OCI-LY7 (cell line): ENCODE measurements at regions not wholly inside any gene's neighbourhood (a gene's known extent, or its start where the extent isn't known, plus 50 kb on each side); places are given as distances from the start of the nearest gene placed in this dataset.

ENCODE experiments used
- BruUV-seq: library from RNA; stranded (reverse); fragments of 400-500 nt; replicated peaks from 2 replicates; lab custom pipeline; 2021; lab: Mats Ljungman, UMichigan
- CTCF ChIA-PET: fragments of 300-600 bp; sonication (Branson Sonifier 250); formaldehyde crosslinking; loops from one replicate; lab custom pipeline; 2022; ENCODE audit warnings: antibody characterized with exemption; ENCODE audit not compliant: unreplicated experiment; lab: Charles Lee
- POLR2A ChIA-PET: fragments of 300-600 bp; sonication (Branson Sonifier 250); formaldehyde crosslinking; loops from one replicate; lab custom pipeline; 2022; ENCODE audit warnings: antibody characterized with exemption; lab: Charles Lee
- DNase-seq: peaks from one replicate; pipeline ENCODE4 v3.0.0-alpha.2; 2015; ENCODE audit warnings: low spot score
- H2AFZ ChIP-seq: fragments of 200-600 bp; sonication (generic), shearing (Covaris generic); 2 replicates; pipeline ENCODE4 v1.6.1; 2014; ENCODE audit warnings: mild to moderate bottlenecking, antibody characterized with exemption, low read length, moderate library complexity
- H3K27ac ChIP-seq: fragments of 200-600 bp; sonication (generic); 2 replicates; pipeline ENCODE4 v1.5.1; 2014; ENCODE audit warnings: mixed run types, low read depth, mild to moderate bottlenecking, moderate library complexity, low read length, inconsistent platforms; ENCODE audit not compliant: poor library complexity, severe bottlenecking
- H3K36me3 ChIP-seq: fragments of 200-600 bp; sonication (generic); 2 replicates; pipeline ENCODE4 v1.6.1; 2014; ENCODE audit warnings: mild to moderate bottlenecking, antibody characterized with exemption, low read length, moderate library complexity, mixed read lengths; ENCODE audit not compliant: insufficient read depth
- H3K4me1 ChIP-seq: fragments of 200-600 bp; sonication (generic); 2 replicates; pipeline ENCODE4 v1.5.1; 2014; ENCODE audit warnings: mild to moderate bottlenecking, low read length; ENCODE audit not compliant: insufficient read depth, poor library complexity, severe bottlenecking
- H3K4me2 ChIP-seq: fragments of 200-600 bp; sonication (generic); 2 replicates; pipeline ENCODE4 v1.6.1; 2014; ENCODE audit warnings: mild to moderate bottlenecking, low read length
- H3K4me3 ChIP-seq: fragments of 200-600 bp; sonication (generic); 2 replicates; pipeline ENCODE4 v1.5.1; 2014; ENCODE audit warnings: mild to moderate bottlenecking, low read depth, low read length; ENCODE audit not compliant: poor library complexity, severe bottlenecking
- H3K79me2 ChIP-seq: fragments of 200-600 bp; sonication (generic); 2 replicates; pipeline ENCODE4 v1.6.1; 2016; ENCODE audit warnings: low read depth, mild to moderate bottlenecking, low read length, moderate library complexity, mixed read lengths; ENCODE audit not compliant: insufficient read depth
- H3K9me2 ChIP-seq: fragments of 200-600 bp; sonication (generic); 2 replicates; pipeline ENCODE4 v1.6.1; 2016; ENCODE audit warnings: mild to moderate bottlenecking, low read length, mixed read lengths; ENCODE audit not compliant: insufficient read depth
- H3K9me3 ChIP-seq: fragments of 200-600 bp; sonication (generic); 2 replicates; pipeline ENCODE4 v1.6.1; 2014; ENCODE audit warnings: mild to moderate bottlenecking, mixed run types, low read length, mixed read lengths
- H4K20me1 ChIP-seq: fragments of 200-600 bp; sonication (generic); 2 replicates; pipeline ENCODE4 v1.6.1; 2014; ENCODE audit warnings: mild to moderate bottlenecking, antibody characterized with exemption, low read length, moderate library complexity, mixed read lengths; ENCODE audit not compliant: insufficient read depth
- CTCF ChIP-seq: fragments of 200-600 bp; sonication (generic); conservative IDR thresholded peaks from 2 replicates; pipeline ENCODE4 v1.5.1; 2014; ENCODE audit warnings: mild to moderate bottlenecking, antibody characterized with exemption, low read length, moderate library complexity, mixed read lengths
- EZH2phosphoT487 ChIP-seq: fragments of 200-600 bp; sonication (generic); IDR thresholded peaks from 2 replicates; pipeline ENCODE4 v1.6.1; 2018; ENCODE audit warnings: low read depth, borderline replicate concordance, mild to moderate bottlenecking, mixed run types, antibody characterized with exemption, low read length, moderate library complexity, mixed read lengths
- intact Hi-C: fragments of 100-400 bp; cut with micrococcal nuclease; formaldehyde crosslinking; loops from one replicate; pipeline ENCODE4 v1.10.0; 2022; ENCODE audit not compliant: unreplicated experiment

- H3K27ac ChIP-seq: no peak overlapping the region
- ChIA-PET CTCF (no interaction called here), POLR2A (interaction anchor here (0.6 to 0.8 kb wide), 2 partner anchors 35 to 1360 kb away, joined by 3 to 4 read pairs; no protein-coding TSS in a partner anchor)
- DNase-seq: no peak
- H3K4me3 ChIP-seq: no peak overlapping the region
- no TSS peak for BruUV-seq
- no peaks in the 10 kb centered on the region for H3K36me3 ChIP-seq
- H3K4me1 ChIP-seq: no peaks in the 10 kb centered on the region
- intact Hi-C loops: no loop called here
- no peaks in the 10 kb centered on the region for H3K79me2 ChIP-seq
- H4K20me1 ChIP-seq: no peaks in the 10 kb centered on the region
- no peak overlapping the region for H2AFZ ChIP-seq
- H3K4me2 ChIP-seq: no peak overlapping the region
- no peaks in the 10 kb centered on the region for H3K9me3 ChIP-seq
- H3K9me2 ChIP-seq: no peaks in the 10 kb centered on the region
- TF ChIP-seq CTCF (no peak), EZH2phosphoT487 (no peak)
Measured at GRCh38 chr6:97658090-97658489, 375.1 kb upstream of the MMS22L start.

GRCh38 chr6:97663252-97663651 lies 380.2 kb upstream of the MMS22L start:
- intact Hi-C loops: no loop called here
- no peak overlapping the region for H2AFZ ChIP-seq
- no peaks in the 10 kb centered on the region for H3K36me3 ChIP-seq
- H3K4me3 ChIP-seq: no peak overlapping the region
- ChIA-PET CTCF (no interaction called here), POLR2A (no interaction called here)
- H3K4me2 ChIP-seq: no peak overlapping the region
- no peak overlapping the region for H3K27ac ChIP-seq
- no peaks in the 10 kb centered on the region for H3K4me1 ChIP-seq
- TF ChIP-seq CTCF: no peak
- no peak for TF ChIP-seq EZH2phosphoT487
- no peaks in the 10 kb centered on the region for H3K9me2 ChIP-seq
- DNase-seq: no peak
- no peaks in the 10 kb centered on the region for H4K20me1 ChIP-seq
- H3K9me3 ChIP-seq: no peaks in the 10 kb centered on the region
- H3K79me2 ChIP-seq: no peaks in the 10 kb centered on the region
- no TSS peak for BruUV-seq

- no peaks in the 10 kb centered on the region for H3K79me2 ChIP-seq
- H4K20me1 ChIP-seq: no peaks in the 10 kb centered on the region
- no peak overlapping the region for H3K4me3 ChIP-seq
- H3K9me2 ChIP-seq: no peaks in the 10 kb centered on the region
- no peak overlapping the region for H3K27ac ChIP-seq
- TF ChIP-seq EZH2phosphoT487: no peak
- TF ChIP-seq CTCF: no peak
- ChIA-PET CTCF (no interaction called here), POLR2A (interaction anchor here (0.8 to 1.1 kb wide), 2 partner anchors 21 kb away, joined by 3 read pairs; no protein-coding TSS in a partner anchor)
- no peaks in the 10 kb centered on the region for H3K36me3 ChIP-seq
- no TSS peak for BruUV-seq
- no peak overlapping the region for H2AFZ ChIP-seq
- no peaks in the 10 kb centered on the region for H3K4me1 ChIP-seq
- intact Hi-C loops: no loop called here
- no peak for DNase-seq
- H3K4me2 ChIP-seq: no peak overlapping the region
- no peaks in the 10 kb centered on the region for H3K9me3 ChIP-seq
Measured at GRCh38 chr6:97665446-97665845, 382.4 kb upstream of the MMS22L start.
